Endothelial cell (in vitro differentiated cells): ENCODE measurements at regions not wholly inside any gene's neighbourhood (a gene's known extent, or its start where the extent isn't known, plus 50 kb on each side); places are given as distances from the start of the nearest gene placed in this dataset.

Source experiments
- DNase-seq: peaks from one replicate; pipeline ENCODE4 v3.0.0; 2021; ENCODE audit warnings: low spot score
- H3K27ac Mint-ChIP-seq: one replicate; pipeline ENCODE4 v1.8.0; 2021; ENCODE audit warnings: mixed read lengths, inconsistent platforms; ENCODE audit not compliant: unreplicated experiment
- H3K27me3 Mint-ChIP-seq: one replicate; pipeline ENCODE4 v1.8.0; 2021; ENCODE audit warnings: mild to moderate bottlenecking, moderate library complexity, mixed read lengths, inconsistent platforms; ENCODE audit not compliant: unreplicated experiment
- H3K36me3 Mint-ChIP-seq: one replicate; pipeline ENCODE4 v1.8.0; 2021; ENCODE audit warnings: mild to moderate bottlenecking, low read depth, mixed read lengths, inconsistent platforms; ENCODE audit not compliant: unreplicated experiment
- H3K4me1 Mint-ChIP-seq: one replicate; pipeline ENCODE4 v1.8.0; 2021; ENCODE audit warnings: mild to moderate bottlenecking, mixed read lengths, inconsistent platforms; ENCODE audit not compliant: unreplicated experiment
- H3K4me3 Mint-ChIP-seq: one replicate; pipeline ENCODE4 v1.8.0; 2021; ENCODE audit warnings: mild to moderate bottlenecking, mixed read lengths, inconsistent platforms; ENCODE audit not compliant: unreplicated experiment
- H3K9me3 Mint-ChIP-seq: one replicate; pipeline ENCODE4 v1.8.0; 2021; ENCODE audit warnings: mixed read lengths, inconsistent platforms; ENCODE audit not compliant: unreplicated experiment
- TF ChIP-seq, protein P1 (sequence below): fragments of 200-600 bp; sonication (generic); IDR thresholded peaks from one replicate; pipeline ENCODE4 v1.5.0; 2021; ENCODE audit warnings: antibody characterized with exemption; ENCODE audit not compliant: unreplicated experiment

DNA sequence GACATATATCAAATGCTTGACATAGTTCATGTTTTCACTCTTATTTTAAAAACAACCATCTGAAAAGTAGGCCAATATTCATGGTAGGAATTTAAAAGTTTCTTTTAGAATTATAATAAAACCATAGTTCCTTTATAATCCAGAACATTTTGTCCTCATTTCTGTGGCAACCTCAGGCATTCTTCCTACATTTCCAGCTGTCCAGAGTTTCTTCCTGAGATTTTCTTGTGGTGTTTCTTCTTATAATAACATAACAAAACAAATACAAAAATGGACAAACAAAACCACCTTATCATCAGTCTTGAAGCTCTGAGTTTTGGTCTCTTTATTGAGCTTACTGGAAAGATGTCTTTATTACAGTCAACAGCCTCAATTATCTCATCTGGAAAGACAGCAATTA is 2028.6 kb upstream of the CELF4 start:
- peaks cover 2% of the 10 kb centered on the region for H3K4me1 Mint-ChIP-seq
- no peak overlapping the region for H3K27ac Mint-ChIP-seq
- no peak for DNase-seq
- no peak overlapping the region for H3K4me3 Mint-ChIP-seq
- TF ChIP-seq, protein P1, sequence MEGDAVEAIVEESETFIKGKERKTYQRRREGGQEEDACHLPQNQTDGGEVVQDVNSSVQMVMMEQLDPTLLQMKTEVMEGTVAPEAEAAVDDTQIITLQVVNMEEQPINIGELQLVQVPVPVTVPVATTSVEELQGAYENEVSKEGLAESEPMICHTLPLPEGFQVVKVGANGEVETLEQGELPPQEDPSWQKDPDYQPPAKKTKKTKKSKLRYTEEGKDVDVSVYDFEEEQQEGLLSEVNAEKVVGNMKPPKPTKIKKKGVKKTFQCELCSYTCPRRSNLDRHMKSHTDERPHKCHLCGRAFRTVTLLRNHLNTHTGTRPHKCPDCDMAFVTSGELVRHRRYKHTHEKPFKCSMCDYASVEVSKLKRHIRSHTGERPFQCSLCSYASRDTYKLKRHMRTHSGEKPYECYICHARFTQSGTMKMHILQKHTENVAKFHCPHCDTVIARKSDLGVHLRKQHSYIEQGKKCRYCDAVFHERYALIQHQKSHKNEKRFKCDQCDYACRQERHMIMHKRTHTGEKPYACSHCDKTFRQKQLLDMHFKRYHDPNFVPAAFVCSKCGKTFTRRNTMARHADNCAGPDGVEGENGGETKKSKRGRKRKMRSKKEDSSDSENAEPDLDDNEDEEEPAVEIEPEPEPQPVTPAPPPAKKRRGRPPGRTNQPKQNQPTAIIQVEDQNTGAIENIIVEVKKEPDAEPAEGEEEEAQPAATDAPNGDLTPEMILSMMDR, result no peak
- H3K27me3 Mint-ChIP-seq, result no peaks in the 10 kb centered on the region
- H3K36me3 Mint-ChIP-seq, result no peaks in the 10 kb centered on the region
- no peaks in the 10 kb centered on the region for H3K9me3 Mint-ChIP-seq

DNA sequence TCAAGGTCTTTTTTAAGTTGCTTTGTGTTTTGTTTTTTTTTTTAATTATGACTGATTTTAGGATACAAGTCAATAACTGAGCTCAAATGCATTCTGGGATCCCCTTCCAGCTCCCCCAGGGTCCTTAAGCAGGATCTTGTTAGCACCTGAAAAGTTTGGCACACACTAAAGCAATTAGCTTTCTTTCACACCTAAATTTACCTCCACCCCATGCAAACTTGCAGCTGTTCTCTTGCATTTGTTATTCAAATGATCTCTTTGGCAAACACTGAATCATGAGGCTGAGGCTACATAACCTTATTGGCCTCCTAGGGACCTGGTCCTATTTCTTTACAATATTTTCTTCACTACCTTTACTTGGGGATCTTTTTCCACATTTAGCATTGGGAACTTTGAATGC is 2026.1 kb upstream of the CELF4 start:
- TF ChIP-seq, protein P1, result no peak
- no peak overlapping the region for H3K4me3 Mint-ChIP-seq
- no peak for DNase-seq
- H3K36me3 Mint-ChIP-seq, result no peaks in the 10 kb centered on the region
- H3K9me3 Mint-ChIP-seq, result no peaks in the 10 kb centered on the region
- H3K4me1 Mint-ChIP-seq, result no peaks in the 10 kb centered on the region
- no peaks in the 10 kb centered on the region for H3K27me3 Mint-ChIP-seq
- no peak overlapping the region for H3K27ac Mint-ChIP-seq

DNA sequence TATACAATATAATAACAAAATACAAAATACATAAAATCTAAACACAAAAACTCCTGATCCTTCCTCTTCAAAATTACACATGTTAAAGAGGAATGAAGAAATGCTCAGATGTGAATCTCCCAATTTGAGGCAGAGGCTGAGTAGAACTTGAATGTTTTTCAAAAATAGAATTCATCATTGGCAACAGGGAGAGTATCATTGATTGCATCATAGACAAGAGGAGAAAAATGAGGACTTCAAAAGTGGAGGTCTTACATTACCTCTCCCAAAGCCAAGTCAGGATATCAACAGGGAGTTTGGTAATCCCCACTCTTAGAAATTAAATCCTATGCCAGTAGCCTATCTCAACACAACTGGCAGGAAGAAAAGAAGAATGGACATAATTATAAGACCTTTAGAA is 2023.9 kb upstream of the CELF4 start:
- TF ChIP-seq, protein P1, result no peak
- Mint-ChIP-seq H3K9me3 (no peaks in the 10 kb centered on the region), H3K27me3 (no peaks in the 10 kb centered on the region), H3K27ac (no peak overlapping the region), H3K4me3 (no peak overlapping the region), H3K36me3 (no peaks in the 10 kb centered on the region), H3K4me1 (no peaks in the 10 kb centered on the region)
- no peak for DNase-seq

DNA sequence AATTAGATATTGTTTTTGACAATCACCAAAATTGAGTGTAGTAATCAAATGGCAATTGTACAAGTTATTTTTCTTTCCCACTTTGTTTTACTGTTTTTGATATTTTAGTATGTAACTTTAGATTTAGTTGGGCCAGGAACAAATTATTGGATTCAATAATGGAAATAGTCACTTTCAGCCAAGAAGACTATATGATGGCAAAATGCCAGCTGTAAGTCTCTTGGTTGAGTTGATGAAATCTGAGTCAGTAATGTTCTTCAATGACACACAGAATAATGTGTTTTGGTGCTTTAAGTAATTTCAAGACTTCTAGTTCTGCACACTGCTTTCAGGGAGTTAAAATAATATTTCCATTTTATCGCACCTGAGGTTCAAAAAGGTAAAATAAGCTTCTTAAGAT is 2022.0 kb upstream of the CELF4 start:
- Mint-ChIP-seq H3K27me3 (no peaks in the 10 kb centered on the region), H3K36me3 (no peaks in the 10 kb centered on the region), H3K27ac (no peak overlapping the region), H3K4me3 (no peak overlapping the region), H3K4me1 (no peaks in the 10 kb centered on the region), H3K9me3 (no peaks in the 10 kb centered on the region)
- DNase-seq, result no peak
- TF ChIP-seq, protein P1, result no peak

DNA sequence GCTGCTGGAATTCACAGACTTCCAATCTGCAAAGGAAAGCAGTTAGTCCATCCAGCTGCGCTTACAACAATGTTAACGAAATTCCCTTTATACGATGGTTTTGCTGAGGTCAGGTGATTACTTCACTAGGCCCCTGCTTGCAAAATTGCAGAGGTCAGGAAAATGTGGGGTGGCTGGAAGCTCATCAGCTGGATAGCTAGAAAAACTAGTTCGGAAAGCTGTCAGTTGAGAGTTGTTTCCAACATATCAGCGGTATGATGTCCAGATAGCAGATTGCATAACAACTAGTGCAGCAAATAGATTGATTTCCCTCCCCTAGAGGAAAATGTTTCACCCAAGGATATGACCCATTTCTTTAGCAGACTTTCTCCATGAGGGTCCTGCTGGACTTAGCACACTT is 2021.1 kb upstream of the CELF4 start:
- Mint-ChIP-seq H3K27ac (no peak overlapping the region), H3K4me1 (no peaks in the 10 kb centered on the region), H3K36me3 (no peaks in the 10 kb centered on the region), H3K9me3 (no peaks in the 10 kb centered on the region), H3K27me3 (no peaks in the 10 kb centered on the region), H3K4me3 (no peak overlapping the region)
- no peak for DNase-seq
- TF ChIP-seq, protein P1, result no peak
